Umbilical cord (tissue), 1 donor: ENCODE measurements at regions not wholly inside any gene's neighbourhood (a gene's known extent, or its start where the extent isn't known, plus 50 kb on each side); places are given as distances from the start of the nearest gene placed in this dataset.

ENCODE experiments used
- DNase-seq: peaks from one replicate; pipeline ENCODE4 v3.0.0-alpha.2; 2015; ENCODE audit warnings: low spot score

DNA sequence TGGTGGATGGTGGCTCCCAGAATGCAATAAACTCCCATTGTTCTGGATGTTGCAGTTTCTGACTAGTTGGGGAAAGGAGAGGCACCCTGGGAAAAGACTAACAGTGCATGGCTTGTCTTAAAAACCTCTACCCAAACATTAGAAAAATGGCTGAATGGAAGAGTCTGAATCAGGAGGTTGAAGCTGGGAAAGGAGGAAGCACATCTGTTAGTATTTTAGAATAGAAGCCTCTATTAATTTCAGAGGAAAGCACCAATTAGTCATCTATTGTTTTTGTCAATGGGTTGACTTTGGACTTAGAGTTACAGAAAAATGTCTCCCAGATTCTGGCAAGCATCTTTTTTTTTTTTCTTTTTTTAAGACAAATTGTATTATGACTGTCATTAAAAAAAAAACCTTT is 56.1 kb upstream of the ELMO1 start:
- no peak for DNase-seq

DNA sequence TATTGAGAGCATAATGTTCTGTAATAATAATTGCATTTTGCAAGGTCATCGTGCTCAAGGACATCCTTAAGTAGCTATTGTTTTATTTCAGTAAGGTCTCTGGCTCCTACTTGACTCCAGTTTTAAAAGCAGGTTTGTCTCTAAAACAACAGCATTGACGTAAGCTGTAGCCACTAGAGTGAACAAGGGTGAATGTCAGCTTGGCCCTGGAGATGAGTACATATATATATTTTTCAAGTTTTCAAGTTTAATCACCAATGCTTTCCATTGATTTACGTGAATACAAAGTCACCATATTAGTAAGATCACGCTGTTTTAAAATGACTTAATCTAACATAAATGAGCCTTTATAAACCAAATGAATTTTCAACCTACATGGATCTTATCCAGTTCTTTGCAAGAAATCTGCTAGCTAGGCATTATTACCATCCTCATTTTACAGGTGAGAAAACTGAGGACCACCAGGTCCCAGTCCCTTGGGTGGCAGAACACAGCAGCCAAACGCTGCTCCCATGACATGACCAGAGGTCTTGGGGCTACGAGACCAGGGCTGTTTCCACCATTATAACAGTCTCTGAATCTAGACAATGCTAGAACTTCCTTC is 57.2 kb upstream of the ELMO1 start:
- DNase-seq, result no peak

DNA sequence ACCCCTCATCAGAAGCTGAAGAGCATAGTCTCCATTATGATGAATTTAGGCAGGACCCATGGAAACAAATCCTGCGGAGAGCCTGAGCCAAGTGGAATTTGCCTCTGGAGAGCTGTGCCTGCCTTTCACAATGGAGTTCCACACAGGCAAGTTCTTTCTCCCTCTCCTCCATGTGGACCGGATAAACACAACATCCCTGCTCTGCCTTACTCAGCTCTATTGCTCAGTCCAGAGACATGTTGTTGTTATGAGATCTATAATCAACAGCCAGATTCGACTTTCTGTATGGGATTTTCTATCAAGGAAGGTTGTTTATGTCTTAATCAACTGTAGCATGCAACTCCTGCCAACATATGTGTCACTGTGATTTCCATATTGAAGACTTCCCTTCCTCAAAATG is 59.5 kb upstream of the ELMO1 start:
- peak; percentile 40 for DNase-seq

DNA sequence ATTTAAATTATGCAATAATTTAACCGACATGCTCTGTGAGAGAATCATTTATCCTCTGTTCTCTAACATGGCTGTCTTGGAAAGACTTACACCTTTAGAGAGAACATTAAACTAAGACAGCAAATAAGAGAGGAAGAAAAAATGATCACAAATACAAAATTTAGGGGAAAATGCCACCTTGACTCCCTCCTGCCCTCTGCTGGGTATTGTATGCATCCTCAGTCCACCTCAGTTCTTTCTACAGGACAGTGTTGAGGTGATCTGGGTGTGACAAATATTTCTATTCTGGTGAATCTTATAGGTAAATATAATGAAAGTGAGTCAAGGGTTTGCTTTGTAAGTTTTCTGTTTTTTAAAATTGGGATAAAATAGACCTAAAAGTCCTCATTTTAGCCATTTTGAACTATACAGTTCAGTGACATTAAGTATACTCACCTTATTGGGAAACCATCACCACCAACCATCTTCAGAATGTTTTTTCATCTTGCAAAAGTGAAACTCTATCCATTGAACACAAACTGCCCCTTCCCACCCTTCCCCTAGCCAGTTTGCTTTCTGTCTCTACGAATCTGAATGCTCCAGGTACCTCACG is 61.5 kb upstream of the ELMO1 start:
- DNase-seq, result no peak

DNA sequence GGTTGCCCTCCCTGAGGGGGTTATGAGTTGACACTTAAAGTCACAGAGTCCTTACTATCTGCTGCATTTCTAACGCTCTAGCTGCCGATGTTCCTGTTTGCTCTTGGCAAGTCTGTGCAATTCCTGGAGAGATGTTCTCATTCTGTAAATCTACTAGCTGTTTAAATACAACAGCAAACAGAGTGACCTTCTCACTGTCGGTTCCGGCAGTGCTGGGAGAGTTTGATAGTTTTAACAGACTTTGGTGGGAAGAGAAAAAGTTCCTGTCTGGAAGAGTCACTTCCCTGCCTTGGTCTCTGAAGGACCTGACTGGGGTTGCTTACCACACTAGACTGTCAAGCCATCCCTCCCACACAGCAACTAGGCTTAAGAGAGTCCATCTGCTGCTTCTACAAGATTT is 63.3 kb upstream of the ELMO1 start:
- DNase-seq, result no peak

DNA sequence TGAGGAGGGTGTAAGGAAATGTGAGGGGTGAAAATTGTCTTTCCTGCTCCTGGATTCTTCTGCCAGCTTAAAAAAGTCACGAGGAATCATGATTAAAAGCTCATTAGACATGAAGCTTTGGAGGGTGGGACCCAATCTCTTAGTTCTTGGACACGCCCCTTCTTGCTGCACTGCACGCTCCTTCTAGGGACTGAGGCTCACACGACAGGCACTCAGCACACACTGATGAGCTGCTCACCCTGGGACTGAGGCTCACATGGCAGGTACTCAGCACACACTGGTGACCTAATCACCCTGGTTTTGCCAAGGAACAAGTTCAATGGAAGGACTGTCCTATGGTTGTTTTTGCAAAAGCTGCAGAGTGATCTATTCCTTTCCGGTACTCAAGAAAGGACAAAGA is 65.8 kb upstream of the ELMO1 start:
- DNase-seq, result no peak

DNA sequence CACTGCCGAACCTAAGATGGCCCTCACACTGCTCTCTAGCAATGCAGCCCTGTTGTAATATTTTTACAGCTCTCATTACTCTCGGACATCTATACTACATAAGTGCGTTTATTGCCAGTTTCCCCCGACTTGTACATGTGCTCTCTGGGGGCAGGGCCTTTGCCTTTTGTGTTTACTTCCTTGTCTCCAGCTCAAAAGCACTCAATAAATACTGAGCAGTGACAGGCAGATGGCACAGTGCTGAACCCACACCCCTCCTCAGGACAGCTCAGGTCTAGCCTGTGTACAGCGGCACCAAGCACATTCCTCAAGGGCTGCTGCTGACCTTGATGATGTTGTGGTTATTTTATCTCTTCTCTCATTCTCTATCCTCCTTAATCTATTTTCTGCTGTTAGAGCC is 68.0 kb upstream of the ELMO1 start:
- DNase-seq, result peak; percentile 24

DNA sequence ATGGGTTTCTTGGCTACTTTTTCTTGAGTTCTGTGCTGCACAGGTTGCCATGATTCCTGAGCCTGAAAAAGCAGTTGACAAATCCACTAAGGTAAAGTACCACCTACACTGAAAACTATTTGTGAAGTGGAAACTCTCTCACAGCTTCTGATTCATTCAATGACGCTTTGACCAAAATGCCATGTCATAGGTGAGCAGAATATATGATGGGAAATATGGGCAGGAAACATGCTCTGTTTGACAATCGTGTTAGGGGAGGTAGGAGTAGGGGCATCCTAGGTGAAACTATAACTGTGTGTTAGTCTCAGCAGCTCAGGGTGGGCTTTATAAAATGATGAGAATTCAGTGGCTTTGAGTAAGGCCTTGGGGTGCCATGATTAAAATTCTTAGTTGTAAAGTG is 69.6 kb upstream of the ELMO1 start:
- DNase-seq, result no peak

DNA sequence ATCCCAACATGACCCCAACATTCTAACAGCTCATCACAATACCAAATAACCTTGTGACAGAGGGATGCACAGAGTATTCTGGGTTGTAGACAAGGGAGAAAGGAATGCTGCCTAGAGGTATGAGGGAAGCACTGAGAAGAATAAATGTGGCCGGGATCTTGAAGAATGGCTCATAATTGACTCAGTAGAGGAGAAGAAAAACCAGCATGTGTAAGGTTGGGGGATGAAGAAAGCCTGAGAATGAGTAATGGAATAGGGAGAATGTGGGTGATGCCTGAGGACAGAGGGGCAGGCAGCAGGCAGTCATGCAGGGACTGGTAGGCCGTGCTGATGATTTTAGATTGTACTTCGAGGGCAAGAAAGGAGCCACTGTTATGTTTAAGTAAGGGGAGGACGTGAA is 75.4 kb upstream of the ELMO1 start:
- no peak for DNase-seq

DNA sequence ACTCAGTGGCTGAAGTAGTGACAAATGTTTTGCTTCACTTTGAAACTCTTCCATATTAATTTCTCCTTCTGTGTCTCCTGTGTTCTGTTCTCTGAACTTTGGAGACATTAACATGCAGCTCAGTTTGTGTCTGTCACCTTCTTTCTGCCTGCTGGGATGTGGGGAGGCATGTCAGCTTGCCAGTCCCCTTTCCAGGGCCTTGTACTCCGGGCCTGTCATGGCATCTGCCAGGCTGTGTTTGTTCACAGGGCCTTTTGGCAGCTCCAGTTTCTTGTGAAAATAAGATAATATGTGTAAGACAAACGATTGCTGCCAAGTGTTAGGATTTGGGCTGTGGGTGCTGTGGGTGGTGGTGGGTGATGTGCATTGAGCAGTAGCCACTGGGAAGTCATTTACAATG is 76.1 kb upstream of the ELMO1 start:
- DNase-seq, result no peak

DNA sequence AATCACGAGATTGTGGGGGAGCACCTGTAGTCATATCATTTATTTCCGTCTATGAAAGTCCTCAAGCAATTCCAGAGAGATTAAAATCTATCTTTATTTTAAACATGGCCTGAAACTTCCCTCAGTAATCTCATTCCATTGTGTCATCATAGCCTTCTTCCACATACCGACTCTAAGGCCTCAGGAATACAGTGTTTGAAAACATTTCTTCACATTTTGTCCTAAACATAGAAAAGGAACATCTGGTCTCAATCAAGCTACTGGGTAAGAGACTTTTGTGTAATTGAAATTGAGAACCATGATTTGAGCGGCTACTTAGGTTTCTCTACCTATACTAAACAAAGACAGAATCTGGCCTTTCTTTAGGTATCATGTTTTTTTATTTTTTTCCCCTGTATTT is 78.0 kb upstream of the ELMO1 start:
- DNase-seq, result peak; percentile 5

DNA sequence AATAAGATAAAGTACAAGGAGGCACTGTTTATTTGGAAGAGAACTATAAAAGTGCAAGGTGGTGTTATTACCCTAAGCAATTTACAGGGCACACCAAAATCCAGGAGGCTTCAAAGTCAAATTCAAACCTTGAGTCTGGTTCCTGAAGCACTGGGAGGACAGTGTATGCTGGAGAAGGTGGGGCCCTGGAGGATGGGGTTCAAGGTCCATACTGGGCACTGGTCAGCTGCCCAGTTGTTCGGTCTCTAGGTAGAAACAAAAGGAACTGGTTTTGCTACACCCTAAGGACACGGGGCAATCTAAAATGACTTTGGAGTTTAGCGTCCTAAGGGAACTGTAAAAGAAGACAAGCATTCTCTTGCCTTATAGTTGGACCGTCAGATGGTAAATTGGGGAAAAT is 78.4 kb upstream of the ELMO1 start:
- DNase-seq, result no peak

DNA sequence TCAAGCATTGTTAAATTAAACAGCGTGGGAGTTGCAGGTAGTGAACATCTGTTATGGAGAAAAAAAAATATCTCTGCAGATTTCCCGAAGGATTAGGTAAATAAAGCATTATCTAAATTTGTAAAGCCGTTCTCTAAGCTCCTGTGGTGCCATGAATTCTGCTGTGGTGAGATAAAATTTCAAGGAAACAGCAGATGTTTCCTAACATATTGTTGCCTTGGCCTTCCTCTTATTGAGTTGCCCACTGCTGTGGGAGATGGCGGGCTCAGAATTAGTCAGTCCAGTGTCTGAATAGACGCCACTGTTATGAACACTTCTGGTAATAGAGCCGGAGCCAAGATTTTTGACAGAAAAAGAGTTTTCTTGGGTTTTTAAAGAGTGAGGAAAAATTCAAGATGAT is 82.6 kb upstream of the ELMO1 start:
- peak; percentile 12 for DNase-seq

DNA sequence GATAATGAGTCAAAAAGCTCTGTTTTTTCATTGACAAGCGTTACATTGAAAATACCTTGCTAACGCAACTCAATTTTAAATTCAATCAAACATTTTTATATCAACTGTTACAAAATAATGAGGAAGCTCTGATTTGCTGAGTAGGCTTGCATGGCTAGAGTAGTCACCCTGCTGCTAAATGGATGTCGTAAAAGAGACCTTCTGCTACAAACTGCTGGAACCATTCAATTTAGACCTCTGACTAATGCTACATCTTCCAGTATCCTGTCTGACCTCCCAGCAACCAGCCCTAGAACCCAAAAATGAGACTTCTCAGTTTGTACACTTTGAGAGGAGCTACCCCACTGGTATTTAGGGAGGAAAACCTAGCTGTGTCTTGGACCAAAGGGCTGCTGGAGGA is 84.0 kb upstream of the ELMO1 start:
- no peak for DNase-seq

DNA sequence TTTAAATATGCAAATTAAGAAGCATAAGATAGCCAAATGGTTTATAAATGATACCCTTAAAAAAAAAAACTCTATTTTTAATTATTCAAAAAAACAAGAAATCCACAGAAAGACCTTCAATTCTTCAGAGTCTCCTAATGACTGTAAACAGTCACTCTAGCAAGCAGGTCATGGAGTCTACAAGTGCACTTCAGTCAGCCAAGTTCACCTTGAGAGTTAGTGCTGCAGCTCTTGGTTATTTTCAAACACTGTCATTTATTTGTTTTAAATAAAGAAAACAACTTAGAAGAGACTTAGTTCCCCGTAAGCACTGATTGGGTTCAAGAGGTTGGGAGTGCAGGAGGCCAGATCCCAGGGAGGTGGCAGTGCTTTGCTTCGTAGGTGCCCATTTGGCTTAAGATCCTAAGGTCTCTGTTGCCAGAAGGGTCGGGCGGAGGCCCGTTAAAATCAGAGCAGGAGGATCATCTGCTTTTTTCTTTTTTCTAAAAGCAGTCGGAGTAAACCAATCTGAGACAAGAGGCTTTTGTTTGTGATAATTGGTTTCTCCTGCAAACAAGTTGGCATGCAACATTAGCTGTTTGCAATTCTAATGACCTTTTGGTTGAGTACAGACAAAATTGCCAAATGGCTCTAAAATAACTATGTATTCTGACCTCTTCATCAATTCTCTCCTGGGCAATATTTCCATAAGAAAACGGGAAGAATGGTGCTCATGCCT is 86.4 kb upstream of the ELMO1 start:
- DNase-seq, result no peak

DNA sequence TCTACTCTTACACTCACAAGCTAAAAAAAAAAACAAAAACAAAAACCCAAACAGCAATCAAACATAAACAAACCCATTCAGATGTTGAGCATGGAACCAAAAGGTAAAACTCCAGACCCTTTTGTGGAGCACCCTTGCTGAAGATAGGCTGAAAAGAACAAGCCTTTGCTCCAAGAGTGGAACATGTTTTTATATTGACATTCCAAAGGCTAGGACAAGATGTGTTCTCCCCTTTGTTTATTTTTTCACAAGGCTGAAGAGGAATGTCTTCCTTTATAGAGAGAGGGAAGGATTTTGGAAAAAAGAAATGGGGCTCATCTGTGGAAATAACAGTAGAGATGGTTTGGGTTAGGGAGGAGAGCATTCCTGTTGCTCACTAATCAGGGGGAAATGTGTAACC is 87.2 kb upstream of the ELMO1 start:
- no peak for DNase-seq

DNA sequence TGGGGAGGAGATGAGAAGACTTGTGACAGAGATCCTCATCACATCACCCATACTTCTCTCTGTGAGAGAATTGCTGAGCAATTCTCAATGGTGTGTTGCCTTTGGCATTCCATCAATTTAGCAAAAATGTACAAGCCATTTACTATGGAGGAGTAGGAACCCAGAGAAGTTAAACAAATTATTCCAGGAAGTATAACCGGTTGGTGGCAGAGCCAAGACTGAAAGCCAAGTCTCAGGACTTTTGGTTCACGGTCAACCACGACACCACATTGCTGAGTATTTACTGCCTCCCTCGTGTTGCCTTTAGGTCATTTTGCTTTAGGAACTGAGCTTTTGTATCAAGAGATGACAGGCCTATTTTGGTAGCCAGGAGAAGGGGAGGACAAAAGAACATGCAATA is 88.0 kb upstream of the ELMO1 start:
- no peak for DNase-seq

DNA sequence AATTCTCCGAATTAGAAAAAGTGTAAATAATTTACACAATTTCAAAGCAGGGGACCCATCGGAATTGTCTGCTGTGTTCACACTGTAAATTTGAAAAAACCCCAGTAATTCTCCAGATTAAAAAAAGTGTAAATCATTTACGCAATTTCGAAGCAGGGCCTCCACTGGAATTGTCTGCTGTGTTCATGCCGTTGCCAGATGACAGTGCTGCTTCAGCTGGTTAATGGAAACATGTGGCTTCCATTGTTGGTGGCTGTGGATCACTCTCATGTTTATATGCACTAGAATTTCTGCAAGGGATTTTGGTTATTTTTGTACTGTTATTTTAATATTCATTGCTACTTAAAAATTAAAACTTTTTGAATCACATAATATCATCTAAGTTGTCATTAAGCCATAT is 88.8 kb upstream of the ELMO1 start:
- DNase-seq, result no peak

DNA sequence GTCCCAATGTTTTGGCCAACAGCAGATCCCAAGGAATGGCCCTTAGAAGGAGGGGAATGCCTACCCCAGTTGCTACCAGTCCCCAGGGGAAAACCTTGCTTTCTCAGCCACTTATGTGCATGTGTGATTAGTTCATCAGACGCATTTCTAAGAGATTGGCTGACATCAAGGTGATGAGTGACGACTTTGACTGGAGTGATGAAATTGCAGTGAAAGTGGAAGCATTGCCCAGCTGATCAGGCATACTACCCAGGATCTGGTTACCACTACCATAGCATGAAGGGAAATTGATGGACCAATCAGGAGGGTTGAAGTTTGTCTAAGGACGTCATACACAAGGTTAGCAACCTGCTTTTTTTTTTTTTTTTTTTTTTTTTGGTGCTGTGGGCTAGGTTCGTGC is 90.3 kb upstream of the ELMO1 start:
- DNase-seq, result no peak

DNA sequence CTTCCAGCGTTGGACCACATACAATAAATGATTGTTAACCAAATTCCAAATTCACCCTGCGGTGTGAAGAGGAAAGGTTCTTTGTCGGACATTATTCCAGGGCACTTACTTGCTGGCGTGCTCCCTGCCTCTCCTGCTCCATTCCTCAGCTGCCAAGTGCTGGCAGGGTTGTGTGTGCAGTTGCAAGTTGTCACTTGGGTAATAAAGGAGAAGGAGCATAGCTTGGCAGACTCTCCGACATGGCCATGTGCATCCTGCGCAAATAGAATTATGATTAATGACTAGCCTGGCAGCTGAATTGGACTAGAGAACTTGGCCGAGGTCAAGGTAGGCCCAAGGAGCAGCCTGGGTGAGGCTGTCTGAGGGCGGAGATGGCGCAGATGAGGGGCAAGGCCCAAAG is 92.3 kb upstream of the ELMO1 start:
- DNase-seq, result no peak

DNA sequence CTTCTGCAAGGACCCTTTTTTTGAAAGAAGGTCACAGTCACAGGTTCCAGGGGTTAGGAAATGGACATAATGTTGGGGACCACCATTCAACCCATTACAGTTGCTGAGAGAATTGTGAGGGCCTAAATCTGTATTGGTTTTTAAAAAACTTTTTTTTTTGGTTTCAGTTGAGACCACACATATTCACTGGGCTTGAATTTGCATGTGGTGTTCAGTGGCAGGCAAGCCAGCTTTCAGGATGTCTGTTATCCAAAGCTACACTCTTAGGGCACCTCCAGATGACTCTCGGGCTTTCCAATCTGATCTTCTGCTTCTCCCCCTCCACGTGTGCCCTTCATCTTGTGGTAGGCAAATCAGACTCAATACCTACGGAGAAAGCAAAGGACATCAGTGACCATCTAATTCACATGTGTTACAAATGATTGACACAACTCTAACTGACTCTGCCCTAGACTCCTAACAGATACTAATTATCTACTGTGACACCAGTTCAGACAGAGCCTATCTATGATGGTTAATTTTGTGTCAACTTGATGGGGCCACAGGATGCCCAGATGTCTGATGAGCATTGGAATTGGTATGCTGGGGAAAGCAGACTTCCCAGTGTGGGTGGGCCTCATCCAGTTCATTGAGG is 93.3 kb upstream of the ELMO1 start:
- DNase-seq, result no peak

DNA sequence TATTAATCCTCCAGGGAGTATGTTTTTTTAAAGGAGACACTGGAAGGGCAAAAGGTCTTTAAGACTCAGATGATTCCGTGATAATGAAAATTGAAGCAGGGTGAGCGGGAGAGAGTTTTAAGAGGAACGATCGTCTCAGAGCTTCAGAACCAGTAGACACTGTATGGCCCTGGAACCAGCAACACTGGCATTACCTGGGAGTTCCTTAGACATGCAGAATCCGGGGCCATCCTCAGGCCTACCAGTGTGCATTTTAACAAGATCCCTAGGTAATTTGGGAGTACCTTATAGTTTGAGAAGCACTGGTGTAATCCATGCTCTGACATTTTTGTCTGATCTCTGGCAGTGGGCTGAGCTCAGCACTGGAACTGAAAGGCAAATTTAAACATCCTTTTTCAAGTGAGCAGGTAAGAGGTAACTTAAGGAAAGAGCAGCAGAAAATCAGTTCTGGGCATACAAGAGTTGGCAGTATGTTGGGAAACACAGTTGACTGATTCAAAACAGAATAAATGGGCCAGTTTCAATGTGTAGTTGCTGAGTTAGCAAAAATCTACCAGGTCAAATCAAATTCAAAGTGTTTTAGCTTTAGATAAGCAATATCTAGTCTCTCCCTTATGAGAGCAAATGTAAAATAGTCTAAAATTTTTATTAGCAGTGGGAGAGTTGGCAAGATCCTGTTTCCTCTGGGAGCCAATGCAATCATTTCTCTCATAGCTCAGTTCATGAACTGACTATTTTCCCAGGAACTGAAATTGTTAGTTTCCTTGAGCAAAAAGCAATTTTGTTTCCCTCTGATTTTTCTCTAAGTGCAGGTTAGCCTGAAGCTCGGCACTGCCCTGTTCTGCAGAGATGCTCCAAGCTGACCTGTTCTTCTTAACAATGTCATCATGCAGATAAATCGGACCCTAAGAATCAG is 97.2 kb upstream of the ELMO1 start:
- DNase-seq, result peak; percentile 24
